ELF-1 (cell line): ENCODE measurements at regions not wholly inside any gene's neighbourhood (a gene's known extent, or its start where the extent isn't known, plus 50 kb on each side); places are given as distances from the start of the nearest gene placed in this dataset.

Source experiments
- DNase-seq: peaks from one replicate; pipeline ENCODE4 v3.0.0-alpha.2; 2016; ENCODE audit warnings: low read depth, low spot score

- DNase-seq = peak; percentile 9
Measured at GRCh38 chr4:179563741-179564140, 2121.5 kb upstream of the AGA start.

GRCh38 chr4:179569549-179569948, 2127.3 kb upstream of the AGA start:
- no peak for DNase-seq

DNA sequence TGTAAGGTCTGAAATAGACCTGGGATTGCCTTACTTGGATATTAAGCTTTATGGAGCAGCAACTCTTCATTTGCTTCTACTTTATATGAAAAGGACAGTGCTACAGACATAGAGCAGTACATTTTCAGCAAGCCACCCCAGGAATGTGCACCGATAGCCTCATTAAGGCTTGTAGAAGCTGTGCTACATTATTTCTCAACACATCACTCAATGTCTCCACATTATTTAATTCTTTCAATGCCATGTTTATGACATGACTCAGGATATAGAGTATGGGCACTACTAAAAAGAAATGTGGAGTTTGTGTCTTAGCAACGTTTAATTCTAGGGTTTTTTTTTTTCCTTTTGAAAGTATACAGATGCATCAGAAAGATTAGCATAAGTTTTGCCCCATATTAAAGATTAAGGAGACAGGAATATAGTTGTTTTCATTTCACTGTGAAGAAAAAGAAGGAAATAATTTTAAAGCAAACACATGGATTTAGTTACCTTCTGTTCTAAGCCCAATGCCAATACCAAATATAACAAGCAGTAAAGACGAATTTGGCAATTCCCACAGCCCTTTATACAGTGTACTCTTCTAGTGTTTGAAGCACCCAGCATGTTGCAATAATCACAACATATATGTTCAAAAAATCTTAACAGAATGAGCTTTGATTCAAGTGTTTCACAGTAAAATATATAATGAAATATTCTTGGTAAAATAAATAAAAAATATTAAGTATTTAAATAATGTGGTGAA, 2140.1 kb upstream of the AGA start:
- DNase-seq = no peak

- DNase-seq = no peak
Measured at GRCh38 chr4:179583221-179583620, 2141.0 kb upstream of the AGA start.

- no peak for DNase-seq
Measured at GRCh38 chr4:179584101-179584500, 2141.9 kb upstream of the AGA start.

DNA sequence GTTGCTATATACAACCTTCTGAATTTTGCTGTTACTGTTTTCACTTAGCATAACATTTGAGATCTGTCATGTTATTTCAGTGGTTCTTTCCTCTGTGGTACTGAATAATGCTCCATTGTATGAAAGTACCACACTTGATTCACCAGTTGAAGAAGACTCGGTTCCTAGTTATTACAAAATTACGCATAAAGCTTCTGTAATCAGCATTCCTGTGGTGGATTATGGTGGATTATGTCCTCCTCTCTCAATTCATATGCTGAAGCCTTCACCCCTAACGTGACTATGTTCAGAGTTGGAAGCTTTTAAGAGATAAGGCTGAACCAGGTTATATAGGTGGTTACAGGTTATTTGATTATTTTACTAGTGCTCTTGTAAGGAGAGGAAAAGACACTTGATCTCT, 2143.5 kb upstream of the AGA start:
- no peak for DNase-seq

DNA sequence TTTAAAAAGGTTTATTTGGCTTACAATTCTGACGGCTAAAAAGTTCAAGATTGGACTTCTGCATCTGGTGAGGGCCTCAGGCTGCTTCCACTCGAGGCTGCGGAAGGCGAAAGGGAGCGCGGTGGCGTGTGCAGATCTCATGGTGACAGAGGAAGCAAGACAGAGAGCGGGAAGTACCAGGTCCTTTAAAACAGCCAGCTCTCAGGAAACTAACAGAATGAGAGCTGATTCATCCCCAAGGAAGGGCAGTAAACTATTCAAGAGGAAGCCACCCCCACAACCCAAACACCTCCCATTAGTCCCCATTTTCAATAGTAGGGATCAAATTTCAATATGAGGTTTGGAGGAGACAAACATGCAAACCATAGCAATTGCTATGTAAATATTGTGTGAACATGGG, 2144.2 kb upstream of the AGA start:
- no peak for DNase-seq

DNA sequence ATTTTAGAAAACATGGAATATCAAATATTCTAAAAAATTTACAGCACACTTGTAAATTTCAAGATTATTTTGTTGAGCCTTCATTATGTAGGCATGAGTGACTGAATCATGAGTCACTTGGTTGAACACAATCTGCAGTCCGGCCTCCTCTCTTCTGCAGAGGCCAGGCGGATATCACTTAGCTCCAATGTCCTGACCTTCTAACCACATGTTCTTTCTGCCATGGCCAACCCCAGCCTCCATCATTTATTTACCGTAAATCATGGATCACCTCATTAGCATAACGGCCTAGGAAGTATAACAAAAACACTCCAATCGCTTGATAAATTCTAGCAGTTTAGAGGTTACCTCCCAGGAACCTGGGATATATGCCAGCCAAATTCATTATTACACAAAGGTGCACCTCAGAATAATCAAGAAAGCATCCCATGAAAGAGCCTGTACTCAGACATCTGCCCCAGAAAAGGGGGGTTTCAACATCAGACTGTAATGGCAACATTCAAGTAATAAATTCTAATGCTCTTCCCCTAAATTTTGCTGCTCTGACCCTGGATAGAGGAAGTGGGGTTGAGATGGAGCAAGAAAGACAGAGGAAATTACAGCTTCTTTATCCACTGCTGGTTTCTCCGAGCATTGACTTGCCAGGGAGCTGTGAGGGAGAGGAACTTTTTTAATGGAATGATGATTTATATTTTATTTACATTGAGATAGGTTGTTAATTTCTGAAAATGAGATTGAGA, 2153.6 kb upstream of the AGA start:
- no peak for DNase-seq

DNA sequence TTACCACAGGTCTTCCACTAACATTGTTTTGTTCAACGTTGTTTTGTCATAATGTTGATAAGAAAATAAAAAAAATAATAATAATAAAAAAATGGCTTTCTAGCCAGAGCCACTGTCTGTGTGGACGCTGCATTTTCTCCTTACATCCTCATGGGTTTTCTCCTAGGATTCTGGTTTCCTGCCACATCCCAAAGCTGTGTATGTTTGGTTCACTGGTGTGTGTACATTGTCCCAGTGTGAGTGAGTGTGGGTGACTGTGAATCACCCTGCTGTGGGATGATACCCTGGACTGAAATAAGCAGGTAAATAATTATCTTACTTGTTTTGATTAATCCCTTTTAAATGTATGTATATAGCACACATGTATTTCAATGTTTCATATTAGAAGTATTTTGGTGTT, 2154.4 kb upstream of the AGA start:
- no peak for DNase-seq

GRCh38 chr4:179597301-179597700, 2155.1 kb upstream of the AGA start:
- DNase-seq = no peak

GRCh38 chr4:179601671-179602070, 2159.4 kb upstream of the AGA start:
- DNase-seq = no peak

DNA sequence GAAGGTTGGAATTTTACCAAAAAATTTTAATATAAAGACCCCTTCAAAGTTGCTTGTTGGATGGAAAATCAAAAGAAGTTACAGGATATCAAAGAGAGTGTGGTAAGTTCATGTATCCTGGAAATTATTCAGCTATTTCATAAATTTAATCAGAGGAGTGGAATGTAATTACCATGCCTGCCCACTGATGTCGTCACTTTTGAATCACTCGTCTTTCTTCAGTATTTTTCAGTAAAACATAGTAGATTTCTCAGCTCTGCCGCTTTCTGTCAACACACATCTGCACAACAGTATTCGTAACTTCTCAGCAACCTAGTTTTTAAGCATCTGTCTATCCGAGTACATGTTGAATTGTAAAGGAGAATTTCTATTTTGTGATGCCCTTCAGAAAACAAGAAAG, 2163.0 kb upstream of the AGA start:
- DNase-seq = no peak

DNA sequence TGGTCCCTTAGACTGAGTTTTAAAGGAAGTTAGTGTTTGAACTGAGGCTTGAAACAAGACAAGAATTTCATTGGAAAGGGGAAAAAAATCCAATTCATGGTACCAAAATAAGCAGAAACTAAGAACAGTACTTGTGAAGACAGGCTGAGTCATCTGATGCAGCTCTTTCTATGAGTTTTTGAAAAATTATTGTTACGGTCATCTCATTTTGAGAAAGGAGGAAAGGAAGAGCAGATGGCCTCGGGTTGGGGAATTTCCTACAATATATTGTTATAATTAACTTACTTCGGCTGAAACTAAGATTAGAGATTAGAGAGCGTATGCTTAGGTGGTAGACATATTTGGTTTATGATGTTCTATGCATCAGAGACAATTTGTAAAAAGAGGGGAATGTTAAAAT, 2164.8 kb upstream of the AGA start:
- DNase-seq = no peak

GRCh38 chr4:179615704-179616103, 2173.5 kb upstream of the AGA start:
- no peak for DNase-seq

DNA sequence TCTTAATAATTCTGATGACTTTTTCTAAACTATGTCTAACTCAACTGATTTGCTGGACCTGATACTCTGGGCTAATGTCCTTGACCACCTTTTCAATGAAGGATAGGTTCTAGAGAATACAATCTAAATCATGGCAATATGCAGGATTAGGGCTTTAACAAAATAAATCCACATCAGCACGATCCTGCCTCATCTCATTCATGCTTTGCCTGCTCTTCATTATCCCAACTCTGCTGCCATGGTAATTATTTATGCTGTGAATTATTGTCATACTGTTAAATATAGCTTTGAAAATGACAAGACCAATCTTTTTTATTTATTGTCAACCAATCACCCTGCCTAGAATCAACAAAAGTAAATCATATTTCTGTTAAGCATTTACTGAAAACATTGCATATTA, 2176.7 kb upstream of the AGA start:
- DNase-seq = no peak

DNA sequence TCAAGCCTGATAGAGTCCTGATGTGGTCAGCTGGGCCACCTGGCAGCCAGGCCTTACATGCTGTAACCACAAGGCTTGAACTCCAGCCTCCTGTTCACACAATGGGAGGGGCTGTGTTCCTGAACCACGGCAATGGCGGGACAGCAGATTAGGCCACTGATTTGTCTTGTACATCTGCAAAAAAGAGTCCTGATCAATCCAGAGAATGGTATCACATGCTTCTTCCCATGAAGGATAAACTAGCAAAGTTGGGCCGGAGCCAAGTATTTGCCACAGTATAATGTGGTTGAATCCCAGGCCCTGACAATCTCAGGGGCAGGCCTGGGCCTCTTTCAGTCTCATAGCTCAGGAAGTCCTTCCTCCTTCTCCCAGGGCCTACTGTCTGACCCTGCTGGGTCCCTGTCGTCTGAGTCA, 2182.5 kb upstream of the AGA start:
- no peak for DNase-seq

GRCh38 chr4:179625406-179625805, 2183.2 kb upstream of the AGA start:
- DNase-seq = no peak

DNA sequence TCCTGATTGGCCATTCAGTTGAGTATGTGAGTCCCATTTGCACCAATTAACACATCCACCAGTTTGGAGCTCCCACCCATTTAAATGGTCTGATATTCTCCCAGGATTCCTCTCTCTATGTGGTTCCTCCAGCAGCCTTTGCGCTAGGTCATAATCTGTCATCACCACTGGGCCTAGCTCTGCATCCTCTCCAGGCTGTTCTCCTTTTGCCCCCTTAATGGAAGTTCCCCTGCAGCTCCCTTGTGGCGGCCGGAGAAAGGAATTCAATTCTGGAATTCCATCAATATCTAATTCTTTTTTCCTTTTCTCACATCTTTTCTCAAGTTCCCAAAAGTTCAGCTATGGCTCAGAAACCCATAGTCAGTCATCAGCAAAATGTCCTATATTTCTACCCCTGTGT, 2184.4 kb upstream of the AGA start:
- peak; percentile 44 for DNase-seq

- DNase-seq = no peak
Measured at GRCh38 chr4:179631321-179631720, 2189.1 kb upstream of the AGA start.

- DNase-seq = no peak
Measured at GRCh38 chr4:179634862-179635261, 2192.6 kb upstream of the AGA start.

DNA sequence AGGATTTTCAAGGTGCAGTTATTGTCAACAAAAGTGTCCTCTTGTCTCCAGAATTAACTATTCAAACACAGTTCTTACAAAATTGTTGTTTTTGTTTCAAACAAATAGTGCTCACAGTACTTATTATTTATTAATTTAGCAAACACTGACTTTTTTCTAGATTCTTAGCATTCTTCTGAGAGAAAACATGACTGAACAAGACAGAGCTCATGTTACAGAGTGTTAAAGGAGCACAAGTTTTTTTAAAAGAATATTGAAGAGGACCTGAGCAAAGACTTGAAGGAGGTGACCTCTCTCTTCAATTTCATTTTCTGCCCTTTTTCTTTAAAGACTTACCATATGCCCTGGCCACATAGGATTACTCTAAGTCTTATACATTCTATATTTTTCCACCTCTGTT, 2220.3 kb upstream of the AGA start:
- DNase-seq = no peak

DNA sequence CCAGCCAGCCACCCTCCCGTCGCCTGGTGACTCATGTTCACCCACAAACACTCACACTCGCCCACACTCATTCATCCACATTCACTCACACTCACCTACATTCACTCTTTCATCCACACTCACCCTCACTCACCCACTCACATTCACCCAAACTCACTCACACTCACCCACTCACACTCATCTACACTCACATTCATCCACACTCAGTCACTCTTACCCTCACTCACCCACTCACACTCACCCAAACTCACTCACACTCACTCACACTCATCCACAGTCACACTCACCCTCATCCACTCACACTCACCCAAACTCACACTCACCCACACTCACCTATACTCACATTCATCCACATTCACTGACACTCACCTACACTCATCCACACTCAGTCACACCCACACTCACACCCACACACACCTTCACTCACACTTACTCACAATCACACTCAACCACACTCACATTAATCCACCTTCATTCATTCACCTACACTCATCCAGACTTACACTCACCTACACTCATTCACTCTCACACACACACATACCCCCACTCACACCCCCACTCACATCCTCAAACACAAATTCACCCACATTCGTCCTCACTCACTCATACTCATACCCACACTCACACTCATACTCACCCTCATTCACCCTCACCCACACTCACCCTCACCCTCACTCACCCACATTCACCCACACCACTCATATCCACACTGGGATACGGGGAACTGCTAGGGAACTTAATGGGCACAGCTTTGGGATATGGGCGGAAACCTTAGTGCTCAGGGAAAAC, 2221.6 kb upstream of the AGA start:
- no peak for DNase-seq
